K562 (cell line): ENCODE measurements at regions not wholly inside any gene's neighbourhood (a gene's known extent, or its start where the extent isn't known, plus 50 kb on each side); places are given as distances from the start of the nearest gene placed in this dataset.

Experiments used
- BRF1 ChIP-seq: IDR thresholded peaks from 3 replicates; pipeline ENCODE4 v1.6.1; 2011; ENCODE audit warnings: borderline replicate concordance, mild to moderate bottlenecking; ENCODE audit not compliant: insufficient read length; ENCODE audit errors: extremely low read depth
- CEBPB ChIP-seq: fragments of 450-650 bp; IDR thresholded peaks from 2 replicates; pipeline ENCODE4 v1.6.1; 2016; ENCODE audit warnings: missing genetic modification characterization, missing compliant biosample characterization
- COPS2 ChIP-seq: fragments of 450-650 bp; conservative IDR thresholded peaks from 2 replicates; pipeline ENCODE4 v1.6.1; 2016; ENCODE audit warnings: mild to moderate bottlenecking, moderate library complexity
- CTCF ChIP-seq, 3 experiments: IDR thresholded peaks in 2 of 3; conservative IDR thresholded peaks in 1 of 3; 2 replicates each; pipeline ENCODE4 v1.5.1; 2011 to 2012; ENCODE audit warnings: low read length in 3 of 3, mild to moderate bottlenecking in 3 of 3, control low read depth in 2 of 3, improper control_type of control experiment in 1 of 3, inconsistent platforms in 1 of 3, low read depth in 1 of 3, mixed read lengths in 1 of 3, moderate library complexity in 1 of 3; ENCODE audit not compliant: insufficient read depth in 2 of 3
- DMBX1 ChIP-seq: fragments of 250-450 bp; sonication (Bioruptor Pico); IDR thresholded peaks from 2 replicates; pipeline ENCODE4 v1.8.0; 2022; ENCODE audit warnings: inconsistent platforms, mild to moderate bottlenecking, moderate library complexity, borderline replicate concordance
- GABPB1 ChIP-seq: sonication (generic); formaldehyde crosslinking; IDR thresholded peaks from 2 replicates; pipeline ENCODE4 v1.8.0; 2022; ENCODE audit warnings: mild to moderate bottlenecking, missing genetic modification reagents
- NBN ChIP-seq: fragments of 450-650 bp; IDR thresholded peaks from 2 replicates; pipeline ENCODE4 v1.6.1; 2016; ENCODE audit warnings: low read depth, mild to moderate bottlenecking
- POLR2A ChIP-seq: fragments of 450-650 bp; conservative IDR thresholded peaks from 2 replicates; pipeline ENCODE4 v1.6.1; 2016
- RFX5 ChIP-seq: IDR thresholded peaks from 2 replicates; pipeline ENCODE4 v1.6.1; 2011; ENCODE audit warnings: low read depth, mild to moderate bottlenecking, improper control_type of control experiment, low read length
- SIN3A ChIP-seq, 2 experiments: fragments of 150-350 bp in 1 of 2; IDR thresholded peaks; 2 replicates each; pipeline ENCODE4 v1.6.1; 2011 to 2016; ENCODE audit warnings: borderline replicate concordance in 2 of 2, low read depth in 2 of 2, low read length in 2 of 2, mild to moderate bottlenecking in 2 of 2, moderate library complexity in 2 of 2; ENCODE audit not compliant: control insufficient read depth in 1 of 2
- ZFX ChIP-seq: sonication (generic); formaldehyde crosslinking; IDR thresholded peaks from 2 replicates; pipeline ENCODE4 v1.8.0; 2022; ENCODE audit warnings: mild to moderate bottlenecking, missing genetic modification reagents, moderate library complexity
- TF ChIP-seq, protein P1 (sequence below): sonication (generic); formaldehyde crosslinking; IDR thresholded peaks from 2 replicates; pipeline ENCODE4 v1.9.0; 2022; ENCODE audit warnings: mild to moderate bottlenecking, missing genetic modification reagents

GRCh38 chr1:102434421-102434820 is 437.7 kb upstream of the OLFM3 start:
- no peak for TF ChIP-seq RFX5
- TF ChIP-seq ZFX = no peak
- no peak for TF ChIP-seq CEBPB (tag)
- no peak for TF ChIP-seq COPS2
- no peak for TF ChIP-seq POLR2A
- TF ChIP-seq DMBX1 (CRISPR knock-in tag) = no peak
- TF ChIP-seq BRF1 = no peak
- TF ChIP-seq NBN = no peak
- TF ChIP-seq CTCF (IDR thresholded peaks at IDR 0.05 in 2 of 3, conservative IDR thresholded peaks at IDR 0.05 in 1 of 3; ENCODE audit: insufficient read depth in 2 of 3, low read depth in 1 of 3, low read length in 3 of 3) = peak; percentile 21 to 51 (median 43); a peak in 4 of 6 replicates
- no peak for TF ChIP-seq GABPB1 (CRISPR knock-in tag)
- no peak for TF ChIP-seq SIN3A (IDR thresholded peaks at IDR 0.05; ENCODE audit: borderline replicate concordance in 2 of 2, control insufficient read depth in 1 of 2, low read depth in 2 of 2, low read length in 2 of 2)
- TF ChIP-seq, protein P1, sequence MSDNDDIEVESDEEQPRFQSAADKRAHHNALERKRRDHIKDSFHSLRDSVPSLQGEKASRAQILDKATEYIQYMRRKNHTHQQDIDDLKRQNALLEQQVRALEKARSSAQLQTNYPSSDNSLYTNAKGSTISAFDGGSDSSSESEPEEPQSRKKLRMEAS = no peak; the same call in 1 of the 2 replicates
